K562 (cell line): ENCODE measurements at regions not wholly inside any gene's neighbourhood (a gene's known extent, or its start where the extent isn't known, plus 50 kb on each side); places are given as distances from the start of the nearest gene placed in this dataset.
A peak's percentile ranks its signal among the peaks of the same experiment; 100 is the strongest.

Experiments used
- ATAC-seq: fragments of 200-7000 bp; cut with Tn5 transposase; 3 replicates; pipeline ENCODE4 v1.9.1; 2020; ENCODE audit warnings: moderate library complexity
- BruUV-seq: library from RNA; stranded (reverse); fragments of 400-500 nt; replicated peaks from 2 replicates; lab custom pipeline; 2021; lab: Mats Ljungman, UMichigan
- CTCF ChIA-PET: fragments of 300-600 bp; formaldehyde crosslinking; extraction: SDS; loops from one replicate; lab custom pipeline; 2021; ENCODE audit warnings: low intra/inter-chr PET ratio; lab: Yijun Ruan, JAX
- POLR2A ChIA-PET: fragments of 300-600, 350-650 bp; sonication (Branson Sonifier 250); formaldehyde crosslinking; extraction: SDS; loops from one replicate; lab custom pipeline; 2021; ENCODE audit warnings: antibody characterized with exemption, inconsistent platforms; lab: Yijun Ruan, JAX
- DNase-seq, 4 experiments: peaks; one replicate each; pipeline versions ENCODE4 v3.0.0 to v3.0.0-alpha.2; 2011 to 2018; ENCODE audit warnings: low spot score in 3 of 4, mixed read lengths in 3 of 4; ENCODE audit errors: extremely low read depth in 1 of 4
- FAIRE-seq: peaks from 2 replicates; lab custom pipeline; 2011; peaks lifted over from hg19 to GRCh38; lab: Jason Lieb, UNC
- H2AFZ ChIP-seq: 2 replicates; pipeline ENCODE4 v1.6.0; 2011; ENCODE audit warnings: low read depth, low read length, control low read depth, inconsistent platforms
- H3K27ac ChIP-seq: fragments of 200-600 bp; 3 replicates; pipeline ENCODE4 v1.8.0; 2011; ENCODE audit warnings: low read depth, mild to moderate bottlenecking, control low read depth, inconsistent platforms, low read length, moderate library complexity, mixed read lengths; ENCODE audit errors: extremely low read depth
- H3K27me3 ChIP-seq, 2 experiments: fragments of 300-600 bp in 1 of 2; 2 replicates in 1 of 2; 3 replicates in 1 of 2; pipeline versions ENCODE4 v1.6.0 to v1.8.0; 2011; ENCODE audit warnings: inconsistent platforms in 2 of 2, low read length in 2 of 2, mild to moderate bottlenecking in 1 of 2, mixed read lengths in 1 of 2, moderate library complexity in 1 of 2; ENCODE audit not compliant: control insufficient read depth in 2 of 2, insufficient read depth in 2 of 2
- H3K36me3 ChIP-seq: fragments of 300-600 bp; 3 replicates; pipeline ENCODE4 v1.8.0; 2011; ENCODE audit warnings: mild to moderate bottlenecking, low read length, inconsistent platforms; ENCODE audit not compliant: control insufficient read depth, insufficient read depth
- H3K4me1 ChIP-seq, 2 experiments: fragments of 200-600 bp in 1 of 2; replicated peaks in 1 of 2; 2 replicates in 1 of 2; 3 replicates in 1 of 2; pipeline versions ENCODE4 v1.5.1 to v1.8.0; 2011; ENCODE audit warnings: inconsistent platforms in 2 of 2, low read length in 2 of 2, mild to moderate bottlenecking in 1 of 2, mixed read lengths in 1 of 2, moderate library complexity in 1 of 2; ENCODE audit not compliant: control insufficient read depth in 2 of 2, insufficient read depth in 2 of 2
- H3K4me2 ChIP-seq: 2 replicates; pipeline ENCODE4 v1.6.1; 2011; ENCODE audit warnings: low read length, control low read depth, inconsistent platforms, mixed read lengths; ENCODE audit not compliant: insufficient read depth
- H3K4me3 ChIP-seq: fragments of 200-600 bp; sonication (generic), shearing (Covaris generic); 2 replicates; pipeline ENCODE4 v1.5.1; 2016; ENCODE audit warnings: control low read depth, inconsistent platforms
- H3K79me2 ChIP-seq: fragments of 200-600 bp; 3 replicates; pipeline ENCODE4 v1.8.0; 2011; ENCODE audit warnings: low read length, inconsistent platforms; ENCODE audit not compliant: control insufficient read depth, insufficient read depth
- H3K9ac ChIP-seq, 2 experiments: 2 replicates each; pipeline versions ENCODE4 v1.6.0 to v1.6.1; 2011; ENCODE audit warnings: low read depth in 2 of 2, low read length in 2 of 2, control low read depth in 1 of 2, inconsistent platforms in 1 of 2, mild to moderate bottlenecking in 1 of 2, mixed read lengths in 1 of 2; ENCODE audit not compliant: insufficient read depth in 1 of 2
- H3K9me1 ChIP-seq: one replicate; pipeline ENCODE4 v1.6.0; 2011; ENCODE audit warnings: inconsistent platforms, mild to moderate bottlenecking, low read length, moderate library complexity; ENCODE audit not compliant: control insufficient read depth, insufficient read depth
- H3K9me3 ChIP-seq: replicated peaks from 2 replicates; pipeline ENCODE4 v1.5.1; 2011; ENCODE audit warnings: low read depth, low read length, inconsistent platforms; ENCODE audit not compliant: control insufficient read depth, insufficient read depth
- H4K20me1 ChIP-seq: replicated peaks from 2 replicates; pipeline ENCODE4 v1.6.1; 2011; ENCODE audit warnings: low read length, inconsistent platforms, mixed read lengths; ENCODE audit not compliant: control insufficient read depth, insufficient read depth
- EWSR1 ChIP-seq: fragments of 450-650 bp; IDR thresholded peaks from 2 replicates; pipeline ENCODE4 v1.6.1; 2018; ENCODE audit warnings: borderline replicate concordance, mild to moderate bottlenecking, low read depth, moderate library complexity; ENCODE audit not compliant: partially characterized antibody
- FOXJ2 ChIP-seq: fragments of 200-800 bp; sonication (Bioruptor generic); IDR thresholded peaks from 2 replicates; pipeline ENCODE4 v1.6.1; 2016; ENCODE audit warnings: missing genetic modification characterization, missing compliant biosample characterization
- MGA ChIP-seq: fragments of 450-650 bp; IDR thresholded peaks from 2 replicates; pipeline ENCODE4 v1.6.1; 2016; ENCODE audit warnings: mild to moderate bottlenecking, moderate library complexity
- WGBS: fragments of 100-300 bp; shearing (Covaris generic); methylation state at CpG from one replicate; pipeline ENCODE4 v1.1.6; 2016; ENCODE audit warnings: low coverage, mixed read lengths; ENCODE audit not compliant: insufficient coverage; ENCODE audit errors: missing lambda C conversion rate; 5-methylcytosine and 5-hydroxymethylcytosine counted together
- in situ Hi-C: fragments of 300-500 bp; cut with MboI; formaldehyde crosslinking; loops from 4 replicates; pipeline ENCODE4 v1.15.0; 2018; ENCODE audit warnings: inconsistent platforms, mixed read lengths
- intact Hi-C: fragments of 100-400 bp; cut with micrococcal nuclease; formaldehyde crosslinking; loops from 2 replicates; pipeline ENCODE4 v1.14.2; 2022

GRCh38 chr7:106421181-106421762 lies 136.5 kb upstream of the NAMPT start:
- ChIA-PET CTCF (interaction anchor here (0.6 kb wide), 1 partner anchor 362 kb away, joined by 4 read pairs; no protein-coding TSS in a partner anchor), POLR2A (interaction anchor here (0.6 to 1.1 kb wide), 2 partner anchors 27 to 136 kb away, joined by 4 read pairs; partner anchors contain the start of gene NAMPT)
- H3K4me1 ChIP-seq, result peaks cover 0 to 16% of the 10 kb centered on the region in 2 experiments; a peak in 4 of 5 replicates
- H3K4me3 ChIP-seq, result no peak overlapping the region
- no peaks in the 10 kb centered on the region for H4K20me1 ChIP-seq
- 29% methylated on average over 6 of the region's 6 CpGs for WGBS
- H3K79me2 ChIP-seq, result no peaks in the 10 kb centered on the region
- H3K27me3 ChIP-seq, result no peaks in the 10 kb centered on the region
- H3K36me3 ChIP-seq, result no peaks in the 10 kb centered on the region
- DNase-seq (no peak), FAIRE-seq (peak; percentile 26), ATAC-seq (peak; percentile 25; the same call in 2 of the 3 replicates)
- no peak overlapping the region for H3K9ac ChIP-seq
- no TSS peak for BruUV-seq
- no peak overlapping the region for H2AFZ ChIP-seq
- no peaks in the 10 kb centered on the region for H3K9me1 ChIP-seq
- no peak overlapping the region for H3K4me2 ChIP-seq
- 0 out of 2 replicates have a peak, but pooled peaks have one; percentile 47 for TF ChIP-seq FOXJ2 (tag)
- no peak for TF ChIP-seq EWSR1
- 0 out of 2 replicates have a peak, but pooled peaks have one; percentile 10 for TF ChIP-seq MGA
- H3K9me3 ChIP-seq, result no peaks in the 10 kb centered on the region
- intact Hi-C loops (no loop called here), in situ Hi-C loops (no loop called here)
- no peak overlapping the region for H3K27ac ChIP-seq
